ENCODE measurements at regions not wholly inside any gene's neighbourhood (a gene's known extent, or its start where the extent isn't known, plus 50 kb on each side); places are given as distances from the start of the nearest gene placed in this dataset.
"Not testable (repeated sequence)": the region's sequence is repeated elsewhere in the genome, so short reads cannot be mapped to it uniquely, and the experiment has no call there.

- Mint-ChIP-seq H3K9me3 (peaks cover 16% of the 10 kb centered on the region), H3K36me3 (ENCODE audit: insufficient read depth) (no peaks in the 10 kb centered on the region), H3K27me3 (ENCODE audit: low read depth) (no peaks in the 10 kb centered on the region), H3K4me1 (ENCODE audit: low read depth) (peaks cover 1% of the 10 kb centered on the region), H3K4me3 (no peak overlapping the region)
- ATAC-seq (no peak), DNase-seq (no peak)
These were observed 107.3 kb upstream of the SEMA3D start for GRCh38 chr7:85294176-85294575.

DNA sequence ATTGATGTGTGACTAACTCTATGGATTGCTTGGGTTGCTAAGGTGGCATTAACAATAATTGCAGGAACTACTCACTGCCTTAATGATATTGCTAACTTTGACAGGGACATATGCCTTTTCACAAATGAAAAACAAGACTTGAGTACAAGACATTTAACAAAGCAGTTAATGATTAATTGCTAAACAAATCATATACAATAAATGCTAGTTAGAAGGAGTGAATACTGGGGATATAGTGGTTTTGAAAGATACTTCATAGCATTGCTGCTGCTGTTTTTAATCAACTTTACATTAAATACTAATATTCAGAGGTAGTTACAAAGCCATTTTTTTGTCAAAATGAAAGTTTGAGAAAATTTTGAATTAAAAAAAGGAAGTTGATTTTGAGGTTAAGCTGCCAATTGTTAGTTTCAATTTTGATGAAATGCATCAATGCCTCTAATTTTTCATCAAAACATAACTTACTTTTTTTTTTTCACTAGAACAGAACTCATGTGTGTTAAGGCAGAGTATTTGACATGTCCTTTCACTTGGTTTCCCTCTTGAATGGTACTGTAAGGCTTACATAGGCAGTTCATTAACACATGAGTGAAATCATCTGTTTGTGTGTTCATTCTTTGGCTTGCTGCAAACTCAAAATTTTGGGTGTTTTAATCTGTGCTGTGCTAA is 106.2 kb upstream of the SEMA3D start:
- peaks cover 16% of the 10 kb centered on the region for H3K9me3 Mint-ChIP-seq
- no peak for DNase-seq
- no peak overlapping the region for H3K4me3 Mint-ChIP-seq
- H3K36me3 Mint-ChIP-seq (ENCODE audit: insufficient read depth): no peaks in the 10 kb centered on the region
- no peak for ATAC-seq
- H3K27me3 Mint-ChIP-seq (ENCODE audit: low read depth): no peaks in the 10 kb centered on the region
- H3K4me1 Mint-ChIP-seq (ENCODE audit: low read depth): peaks cover 1% of the 10 kb centered on the region

- Mint-ChIP-seq H3K36me3 (ENCODE audit: insufficient read depth) (no peaks in the 10 kb centered on the region), H3K4me1 (ENCODE audit: low read depth) (peaks cover 1% of the 10 kb centered on the region), H3K4me3 (no peak overlapping the region), H3K27me3 (ENCODE audit: low read depth) (no peaks in the 10 kb centered on the region), H3K9me3 (peaks cover 11% of the 10 kb centered on the region)
- ATAC-seq (no peak), DNase-seq (no peak)
These were observed 103.4 kb upstream of the SEMA3D start for GRCh38 chr7:85290269-85290668.

DNA sequence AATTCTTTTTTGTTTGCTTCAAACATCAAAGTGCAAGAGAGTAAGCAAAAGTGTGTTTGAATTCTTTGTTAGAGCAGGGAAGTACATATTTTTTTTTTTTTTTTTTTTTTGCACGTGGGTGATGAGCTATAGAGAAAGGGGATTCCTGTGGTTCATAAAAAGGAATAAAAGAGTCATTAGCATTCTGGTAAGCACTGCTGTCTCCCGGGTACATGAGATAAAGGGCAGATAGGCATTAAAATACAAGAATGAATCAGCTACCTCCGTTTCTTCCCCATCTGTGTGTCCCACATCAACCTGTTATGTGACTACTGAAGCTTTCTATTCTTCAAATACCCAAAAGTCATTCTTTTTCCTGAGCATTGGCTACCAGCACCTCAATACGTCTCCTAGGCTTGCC is 102.4 kb upstream of the SEMA3D start:
- peaks cover 7% of the 10 kb centered on the region for H3K9me3 Mint-ChIP-seq
- ATAC-seq (no peak), DNase-seq (no peak)
- H3K36me3 Mint-ChIP-seq (ENCODE audit: insufficient read depth): no peaks in the 10 kb centered on the region
- no peaks in the 10 kb centered on the region for H3K27me3 Mint-ChIP-seq (ENCODE audit: low read depth)
- peaks cover 1% of the 10 kb centered on the region for H3K4me1 Mint-ChIP-seq (ENCODE audit: low read depth)
- no peak overlapping the region for H3K4me3 Mint-ChIP-seq

DNA sequence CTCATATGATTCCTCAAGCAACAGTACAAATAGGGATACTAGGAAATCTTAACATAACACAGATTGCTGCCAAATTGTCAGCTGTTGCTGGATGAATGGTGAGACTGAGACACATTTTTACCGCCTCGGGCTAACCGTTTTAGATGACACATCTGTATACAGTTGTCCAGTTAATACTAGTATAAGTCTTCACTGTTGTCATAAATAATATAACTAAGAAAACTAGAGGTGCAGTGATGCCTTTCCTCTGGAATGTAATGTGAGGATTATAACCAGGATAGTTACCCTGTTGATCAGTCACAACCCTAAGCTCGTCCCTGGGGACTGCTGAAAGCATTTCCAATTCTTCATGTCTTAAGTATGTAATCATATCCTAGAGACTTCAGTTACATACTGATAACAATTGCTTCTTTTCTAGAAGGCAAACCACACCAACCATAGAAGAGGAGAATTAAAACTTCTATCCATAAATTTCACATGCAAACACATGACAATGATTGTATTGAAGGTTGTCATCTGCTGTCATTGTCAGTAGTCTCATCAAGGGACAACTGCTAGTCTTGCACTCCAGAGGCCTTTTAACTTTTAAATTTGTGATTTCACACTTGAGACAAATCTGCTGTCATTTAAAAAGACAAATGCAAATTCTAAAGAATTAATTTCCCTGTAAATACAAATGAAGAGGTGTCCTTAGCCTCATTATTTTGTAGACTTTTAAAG is 100.4 kb upstream of the SEMA3D start:
- Mint-ChIP-seq H3K4me3 (no peak overlapping the region), H3K36me3 (ENCODE audit: insufficient read depth) (no peaks in the 10 kb centered on the region), H3K9me3 (peaks cover 4% of the 10 kb centered on the region)

DNA sequence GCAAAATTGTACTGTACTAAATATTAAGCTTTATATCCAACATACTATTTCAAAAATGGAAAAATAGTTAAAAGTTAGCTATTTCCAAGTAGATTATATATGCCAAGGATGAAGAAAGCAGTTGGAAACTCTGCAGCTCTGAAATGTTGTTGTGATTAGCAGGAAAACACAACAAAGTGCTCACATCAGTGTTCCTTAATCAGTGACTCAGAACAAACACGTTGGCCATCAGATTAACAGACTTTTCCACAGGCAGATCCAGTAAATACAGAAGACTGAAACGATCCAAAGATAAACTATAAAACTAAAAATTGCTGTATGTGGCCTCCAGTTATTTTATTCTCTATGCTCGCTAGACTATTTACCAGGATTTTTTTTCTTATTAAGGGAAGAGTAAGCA is 99.6 kb upstream of the SEMA3D start:
- Mint-ChIP-seq H3K4me1 (ENCODE audit: low read depth) (no peaks in the 10 kb centered on the region), H3K36me3 (ENCODE audit: insufficient read depth) (no peaks in the 10 kb centered on the region), H3K9me3 (peaks cover 4% of the 10 kb centered on the region), H3K27me3 (ENCODE audit: low read depth) (no peaks in the 10 kb centered on the region), H3K4me3 (no peak overlapping the region)
- DNase-seq (no peak), ATAC-seq (no peak)

More for the DNA sequence above, 100.4 kb upstream of the SEMA3D start:
- Mint-ChIP-seq H3K4me1 (ENCODE audit: low read depth) (no peaks in the 10 kb centered on the region), H3K27me3 (ENCODE audit: low read depth) (no peaks in the 10 kb centered on the region)
- ATAC-seq: no peak
- no peak for DNase-seq

GRCh38 chr7:85285527-85285926 is 98.7 kb upstream of the SEMA3D start:
- H3K36me3 Mint-ChIP-seq (ENCODE audit: insufficient read depth): no peaks in the 10 kb centered on the region
- H3K4me1 Mint-ChIP-seq (ENCODE audit: low read depth): no peaks in the 10 kb centered on the region
- peaks cover 4% of the 10 kb centered on the region for H3K9me3 Mint-ChIP-seq
- DNase-seq: no peak
- H3K4me3 Mint-ChIP-seq: no peak overlapping the region
- H3K27me3 Mint-ChIP-seq (ENCODE audit: low read depth): no peaks in the 10 kb centered on the region
- no peak for ATAC-seq

GRCh38 chr7:85275204-85275603 is 88.3 kb upstream of the SEMA3D start:
- H3K4me3 Mint-ChIP-seq: no peak overlapping the region
- peaks cover 9% of the 10 kb centered on the region for H3K9me3 Mint-ChIP-seq
- no peak for ATAC-seq
- no peak for DNase-seq
- no peaks in the 10 kb centered on the region for H3K36me3 Mint-ChIP-seq (ENCODE audit: insufficient read depth)
- H3K4me1 Mint-ChIP-seq (ENCODE audit: low read depth): no peaks in the 10 kb centered on the region
- no peaks in the 10 kb centered on the region for H3K27me3 Mint-ChIP-seq (ENCODE audit: low read depth)

DNA sequence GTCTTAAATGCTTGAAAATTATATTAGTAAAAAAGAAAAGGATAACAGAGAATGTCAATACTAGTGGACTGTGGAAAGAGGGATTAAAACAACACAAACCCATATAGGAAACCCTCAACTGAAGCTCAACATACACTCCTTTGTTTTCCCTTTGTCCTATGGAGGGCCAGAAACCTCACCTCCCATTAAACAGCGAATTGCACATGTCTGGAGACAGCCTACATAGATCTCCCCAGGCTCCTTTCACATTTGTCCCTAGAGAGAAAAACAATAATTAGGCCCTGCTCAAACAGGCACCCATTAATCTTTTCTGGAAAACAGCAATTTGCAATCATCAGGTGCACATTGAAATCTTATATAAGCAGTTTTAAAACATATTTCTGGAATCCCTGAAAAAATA is 87.6 kb upstream of the SEMA3D start:
- no peaks in the 10 kb centered on the region for H3K36me3 Mint-ChIP-seq (ENCODE audit: insufficient read depth)
- H3K4me1 Mint-ChIP-seq (ENCODE audit: low read depth): no peaks in the 10 kb centered on the region
- DNase-seq (no peak), ATAC-seq (no peak)
- no peak overlapping the region for H3K4me3 Mint-ChIP-seq
- H3K9me3 Mint-ChIP-seq: peaks cover 16% of the 10 kb centered on the region
- H3K27me3 Mint-ChIP-seq (ENCODE audit: low read depth): no peaks in the 10 kb centered on the region

- Mint-ChIP-seq H3K27me3 (ENCODE audit: low read depth) (no peaks in the 10 kb centered on the region), H3K36me3 (ENCODE audit: insufficient read depth) (no peaks in the 10 kb centered on the region), H3K9me3 (peaks cover 8% of the 10 kb centered on the region), H3K4me1 (ENCODE audit: low read depth) (no peaks in the 10 kb centered on the region), H3K4me3 (no peak overlapping the region)
- ATAC-seq: no peak
- DNase-seq: no peak
These were observed 76.0 kb upstream of the SEMA3D start for GRCh38 chr7:85262891-85263290.

DNA sequence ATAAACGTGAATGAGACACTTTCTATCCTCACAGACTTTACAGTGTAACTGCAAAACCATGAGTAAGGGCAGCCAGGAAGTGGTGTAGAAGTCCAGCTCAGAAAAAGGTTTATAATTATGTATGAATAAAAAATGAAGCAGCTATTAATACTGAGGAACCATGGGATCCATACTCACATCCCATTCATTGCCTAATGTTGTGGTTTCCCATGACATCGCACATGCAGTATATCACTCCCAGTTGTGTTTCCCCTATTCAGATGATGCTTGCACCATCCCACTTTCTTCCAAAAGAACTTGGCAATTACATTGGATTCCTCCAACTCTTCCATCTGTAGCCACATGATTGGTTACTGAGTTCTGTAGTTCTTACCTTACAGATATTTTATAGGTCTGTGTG is 74.5 kb upstream of the SEMA3D start:
- no peaks in the 10 kb centered on the region for H3K36me3 Mint-ChIP-seq (ENCODE audit: insufficient read depth)
- H3K4me1 Mint-ChIP-seq (ENCODE audit: low read depth): no peaks in the 10 kb centered on the region
- H3K9me3 Mint-ChIP-seq: peaks cover 8% of the 10 kb centered on the region
- no peak for ATAC-seq
- H3K4me3 Mint-ChIP-seq: no peak overlapping the region
- DNase-seq: no peak
- no peaks in the 10 kb centered on the region for H3K27me3 Mint-ChIP-seq (ENCODE audit: low read depth)

GRCh38 chr7:85249787-85250186 is 62.9 kb upstream of the SEMA3D start:
- not testable (repeated sequence) for H3K4me1 Mint-ChIP-seq (ENCODE audit: low read depth); DNase-seq; H3K36me3 Mint-ChIP-seq (ENCODE audit: insufficient read depth); ATAC-seq; H3K27me3 Mint-ChIP-seq (ENCODE audit: low read depth); H3K4me3 Mint-ChIP-seq
- H3K9me3 Mint-ChIP-seq: peaks cover 10% of the 10 kb centered on the region

DNA sequence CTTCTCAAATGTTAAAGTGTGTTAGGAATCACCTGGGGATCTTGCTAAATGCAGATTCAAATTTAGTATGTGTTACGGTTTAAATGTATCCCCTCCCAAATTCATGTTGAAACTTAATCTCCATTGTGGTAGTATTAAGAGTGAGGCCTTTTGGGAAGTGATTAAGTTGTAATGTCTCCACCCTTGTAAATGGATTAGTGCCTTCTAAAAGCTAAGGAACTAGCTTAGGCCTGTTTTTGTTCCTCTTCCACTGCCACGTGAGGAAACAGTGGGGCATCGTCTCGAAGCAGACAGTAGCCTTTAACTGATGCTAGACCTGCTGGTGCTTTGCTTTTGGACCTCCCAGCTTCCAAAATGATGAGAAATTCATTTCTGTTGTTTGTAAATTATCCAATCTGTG is 52.3 kb upstream of the SEMA3D start:
- no peaks in the 10 kb centered on the region for H3K36me3 Mint-ChIP-seq (ENCODE audit: insufficient read depth)
- no peak overlapping the region for H3K4me3 Mint-ChIP-seq
- no peaks in the 10 kb centered on the region for H3K27me3 Mint-ChIP-seq (ENCODE audit: low read depth)
- no peak for ATAC-seq
- no peaks in the 10 kb centered on the region for H3K9me3 Mint-ChIP-seq
- H3K4me1 Mint-ChIP-seq (ENCODE audit: low read depth): no peaks in the 10 kb centered on the region
- DNase-seq: no peak

DNA sequence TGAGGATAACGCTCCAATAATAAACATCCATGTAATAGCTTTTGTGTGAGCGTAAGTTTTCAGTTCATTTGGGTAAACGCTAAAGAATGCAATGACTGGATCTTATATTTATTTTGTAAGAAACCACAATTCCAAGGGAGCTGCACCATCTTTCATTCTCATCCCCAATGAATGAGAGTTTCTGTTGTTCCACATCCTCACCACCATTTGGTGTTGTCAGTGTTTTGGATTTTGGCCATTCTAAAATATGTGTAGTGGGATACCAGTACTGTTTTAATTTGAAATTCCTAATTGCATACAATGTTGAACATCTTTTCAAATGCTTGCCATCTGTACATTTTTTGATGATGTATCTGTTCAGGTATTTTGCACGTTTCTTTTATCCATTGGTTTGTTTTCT is 50.9 kb upstream of the SEMA3D start:
- H3K4me3 Mint-ChIP-seq: no peak overlapping the region
- no peaks in the 10 kb centered on the region for H3K9me3 Mint-ChIP-seq
- no peaks in the 10 kb centered on the region for H3K27me3 Mint-ChIP-seq (ENCODE audit: low read depth)
- no peaks in the 10 kb centered on the region for H3K4me1 Mint-ChIP-seq (ENCODE audit: low read depth)
- DNase-seq (no peak), ATAC-seq (no peak)
- no peaks in the 10 kb centered on the region for H3K36me3 Mint-ChIP-seq (ENCODE audit: insufficient read depth)
